ENCODE measurements at regions not wholly inside any gene's neighbourhood (a gene's known extent, or its start where the extent isn't known, plus 50 kb on each side); places are given as distances from the start of the nearest gene placed in this dataset.

DNA sequence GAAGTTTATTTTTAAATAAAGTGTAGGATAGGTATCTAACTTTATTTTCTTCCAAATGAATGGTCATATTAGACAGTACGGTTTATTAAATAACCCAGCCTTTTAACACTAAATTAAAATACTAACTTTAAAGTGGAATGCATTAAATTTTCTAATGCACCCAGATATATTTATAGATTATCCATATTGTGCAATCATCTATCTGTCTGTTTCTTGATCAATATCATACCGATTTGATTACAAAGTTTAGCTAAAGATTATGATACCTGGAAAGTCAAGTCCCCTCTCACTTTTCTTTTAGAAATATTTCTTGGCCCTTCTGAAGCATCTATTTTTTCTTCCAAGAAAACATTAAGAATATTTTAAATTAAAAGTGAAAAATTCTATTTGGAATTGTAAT lies 124.3 kb upstream of the PDE5A start:
- H2BK15ac ChIP-seq (ENCODE audit: low read length): no peak overlapping the region
- no peak overlapping the region for H3K23ac ChIP-seq (ENCODE audit: low read depth, low read length, poor library complexity)
- H3K36me3 ChIP-seq (replicated peaks in 1 of 2; ENCODE audit: control insufficient read depth in 2 of 2, insufficient read depth in 2 of 2, low read length in 2 of 2): no peaks in the 10 kb centered on the region
- H3K4me3 ChIP-seq (ENCODE audit: low read length in 2 of 2): no peak overlapping the region
- H2BK12ac ChIP-seq (ENCODE audit: low read length): no peak overlapping the region
- H3K9me3 ChIP-seq (replicated peaks in 1 of 2; ENCODE audit: control insufficient read depth in 2 of 2, insufficient read depth in 1 of 2, low read depth in 1 of 2, low read length in 2 of 2): no peaks in the 10 kb centered on the region
- WGBS, 2 donors (ENCODE audit: extremely low coverage in 2 of 2, insufficient read length in 2 of 2, insufficient replicate concordance in 1 of 2): no CpG with 5 or more reads among the region's 2 CpGs
- no peak overlapping the region for H3K18ac ChIP-seq (ENCODE audit: low read length)
- H2BK5ac ChIP-seq (ENCODE audit: low read length): no peak overlapping the region
- H4K8ac ChIP-seq (ENCODE audit: low read depth, low read length): no peak overlapping the region
- H3K4me2 ChIP-seq (ENCODE audit: insufficient read depth, low read length, poor library complexity, severe bottlenecking): no peak overlapping the region
- H2BK120ac ChIP-seq (ENCODE audit: low read depth, low read length): no peak overlapping the region
- H3K4me1 ChIP-seq (ENCODE audit: control insufficient read depth in 2 of 2, insufficient read depth in 1 of 2, low read depth in 1 of 2, low read length in 2 of 2): no peaks in the 10 kb centered on the region
- no peak overlapping the region for H3K4ac ChIP-seq (ENCODE audit: low read length)
- no peak overlapping the region for H2AK5ac ChIP-seq (ENCODE audit: low read depth, low read length)
- no peak overlapping the region for H3K27ac ChIP-seq (replicated peaks; ENCODE audit: low read length)
- no peak overlapping the region for H3K14ac ChIP-seq (ENCODE audit: low read length)
- H3K9ac ChIP-seq (ENCODE audit: low read depth, low read length, poor library complexity): no peak overlapping the region
- no peak overlapping the region for H2AFZ ChIP-seq (ENCODE audit: low read length)
- no peaks in the 10 kb centered on the region for H3K79me1 ChIP-seq (ENCODE audit: low read depth, low read length)
- no peak for DNase-seq (ENCODE audit: low spot score)
- no peaks in the 10 kb centered on the region for H3K27me3 ChIP-seq (ENCODE audit: control insufficient read depth in 3 of 3, insufficient read depth in 3 of 3, low read depth in 1 of 3, low read length in 3 of 3)
- H4K91ac ChIP-seq (ENCODE audit: low read depth, low read length, poor library complexity): no peak overlapping the region

DNA sequence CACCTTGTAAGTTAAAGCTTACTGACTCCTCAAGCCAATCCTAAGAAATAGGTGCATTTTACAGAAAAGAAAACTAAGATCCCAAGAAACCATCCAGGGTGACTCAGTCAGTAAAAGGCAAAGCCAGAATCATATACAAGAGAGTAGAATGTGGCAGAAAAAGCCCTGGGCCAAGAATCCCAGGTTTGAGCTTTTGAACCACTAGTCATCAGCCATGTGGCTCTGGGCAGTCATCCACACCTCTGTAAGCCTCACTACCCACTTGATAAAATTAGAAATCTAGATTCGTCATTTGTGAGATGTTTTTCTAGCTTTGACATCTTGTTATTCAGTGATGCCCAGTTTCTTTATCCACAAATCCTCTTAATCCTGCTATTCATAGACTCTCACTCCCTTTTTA lies 122.2 kb upstream of the PDE5A start:
- Histone ChIP-seq H3K18ac (ENCODE audit: low read length) (no peak overlapping the region), H2AK5ac (ENCODE audit: low read depth, low read length) (no peak overlapping the region), H3K27ac (replicated peaks; ENCODE audit: low read length) (no peak overlapping the region), H2BK15ac (ENCODE audit: low read length) (no peak overlapping the region), H2BK12ac (ENCODE audit: low read length) (no peak overlapping the region), H3K4me1 (ENCODE audit: control insufficient read depth in 2 of 2, insufficient read depth in 1 of 2, low read depth in 1 of 2, low read length in 2 of 2) (no peaks in the 10 kb centered on the region), H2BK5ac (ENCODE audit: low read length) (no peak overlapping the region), H3K79me1 (ENCODE audit: low read depth, low read length) (no peaks in the 10 kb centered on the region), H2BK120ac (ENCODE audit: low read depth, low read length) (no peak overlapping the region), H4K8ac (ENCODE audit: low read depth, low read length) (no peak overlapping the region), H2AFZ (ENCODE audit: low read length) (no peak overlapping the region), H3K36me3 (replicated peaks in 1 of 2; ENCODE audit: control insufficient read depth in 2 of 2, insufficient read depth in 2 of 2, low read length in 2 of 2) (no peaks in the 10 kb centered on the region), H4K91ac (ENCODE audit: low read depth, low read length, poor library complexity) (no peak overlapping the region), H3K4me3 (ENCODE audit: low read length in 2 of 2) (no peak overlapping the region), H3K9me3 (replicated peaks in 1 of 2; ENCODE audit: control insufficient read depth in 2 of 2, insufficient read depth in 1 of 2, low read depth in 1 of 2, low read length in 2 of 2) (no peaks in the 10 kb centered on the region), H3K4me2 (ENCODE audit: insufficient read depth, low read length, poor library complexity, severe bottlenecking) (no peak overlapping the region), H3K14ac (ENCODE audit: low read length) (no peak overlapping the region), H3K27me3 (ENCODE audit: control insufficient read depth in 3 of 3, insufficient read depth in 3 of 3, low read depth in 1 of 3, low read length in 3 of 3) (no peaks in the 10 kb centered on the region), H3K4ac (ENCODE audit: low read length) (no peak overlapping the region), H3K23ac (ENCODE audit: low read depth, low read length, poor library complexity) (no peak overlapping the region), H3K9ac (ENCODE audit: low read depth, low read length, poor library complexity) (no peak overlapping the region)
- no CpG with 5 or more reads among the region's 1 CpG for WGBS, 2 donors (ENCODE audit: extremely low coverage in 2 of 2, insufficient read length in 2 of 2, insufficient replicate concordance in 1 of 2)
- DNase-seq (ENCODE audit: low spot score): no peak

DNA sequence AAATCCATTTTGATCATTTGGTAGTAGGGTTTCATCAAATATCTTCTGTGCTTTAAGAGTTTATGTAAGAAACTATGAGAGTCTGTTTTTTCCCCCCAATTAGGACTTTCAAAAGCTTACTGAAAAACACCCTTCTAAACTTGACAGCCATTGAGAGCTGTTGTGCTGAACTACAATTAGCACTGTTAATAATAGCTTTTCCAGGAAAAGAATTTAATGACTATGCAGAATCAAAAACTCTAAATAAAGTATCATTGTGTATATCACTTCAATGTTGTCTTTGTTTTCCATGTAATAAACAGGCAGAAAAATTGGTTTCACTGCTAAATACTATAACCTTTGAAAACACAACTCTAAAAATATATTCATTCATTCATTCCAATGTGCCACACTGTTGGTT lies 121.4 kb upstream of the PDE5A start:
- Histone ChIP-seq H2BK120ac (ENCODE audit: low read depth, low read length) (no peak overlapping the region), H2BK5ac (ENCODE audit: low read length) (no peak overlapping the region), H3K9me3 (replicated peaks in 1 of 2; ENCODE audit: control insufficient read depth in 2 of 2, insufficient read depth in 1 of 2, low read depth in 1 of 2, low read length in 2 of 2) (no peaks in the 10 kb centered on the region), H3K4me1 (ENCODE audit: control insufficient read depth in 2 of 2, insufficient read depth in 1 of 2, low read depth in 1 of 2, low read length in 2 of 2) (no peaks in the 10 kb centered on the region), H3K14ac (ENCODE audit: low read length) (no peak overlapping the region), H3K36me3 (replicated peaks in 1 of 2; ENCODE audit: control insufficient read depth in 2 of 2, insufficient read depth in 2 of 2, low read length in 2 of 2) (no peaks in the 10 kb centered on the region), H2AFZ (ENCODE audit: low read length) (no peak overlapping the region), H2AK5ac (ENCODE audit: low read depth, low read length) (no peak overlapping the region), H3K4me2 (ENCODE audit: insufficient read depth, low read length, poor library complexity, severe bottlenecking) (no peak overlapping the region), H3K4ac (ENCODE audit: low read length) (no peak overlapping the region), H3K4me3 (ENCODE audit: low read length in 2 of 2) (no peak overlapping the region), H4K8ac (ENCODE audit: low read depth, low read length) (no peak overlapping the region), H2BK12ac (ENCODE audit: low read length) (no peak overlapping the region), H3K23ac (ENCODE audit: low read depth, low read length, poor library complexity) (no peak overlapping the region), H3K18ac (ENCODE audit: low read length) (no peak overlapping the region), H3K27me3 (ENCODE audit: control insufficient read depth in 3 of 3, insufficient read depth in 3 of 3, low read depth in 1 of 3, low read length in 3 of 3) (no peaks in the 10 kb centered on the region), H3K9ac (ENCODE audit: low read depth, low read length, poor library complexity) (no peak overlapping the region), H2BK15ac (ENCODE audit: low read length) (no peak overlapping the region), H3K79me1 (ENCODE audit: low read depth, low read length) (no peaks in the 10 kb centered on the region), H4K91ac (ENCODE audit: low read depth, low read length, poor library complexity) (no peak overlapping the region), H3K27ac (replicated peaks; ENCODE audit: low read length) (no peak overlapping the region)
- DNase-seq (ENCODE audit: low spot score): no peak

DNA sequence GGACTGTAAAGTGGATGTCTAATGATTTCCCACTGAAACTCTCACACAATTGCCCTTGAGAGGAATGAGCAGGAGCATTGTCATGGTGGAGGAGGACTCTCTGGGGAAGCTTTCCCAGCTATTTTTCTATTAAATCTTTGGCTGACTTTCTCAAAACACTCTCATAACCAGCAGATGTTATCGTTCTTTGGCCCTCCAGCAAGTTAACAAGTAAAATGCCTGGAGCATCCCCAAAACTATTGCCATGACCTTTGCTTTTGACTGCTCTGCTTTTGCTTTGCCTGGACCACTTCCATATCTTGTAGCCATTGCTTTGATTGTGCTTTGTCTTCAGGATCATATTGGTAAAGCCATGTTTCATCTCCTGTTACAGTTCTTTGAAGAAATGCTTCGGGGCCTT lies 120.2 kb upstream of the PDE5A start:
- no peak overlapping the region for H2BK120ac ChIP-seq (ENCODE audit: low read depth, low read length)
- no peak overlapping the region for H3K4ac ChIP-seq (ENCODE audit: low read length)
- no peak overlapping the region for H3K9ac ChIP-seq (ENCODE audit: low read depth, low read length, poor library complexity)
- no peaks in the 10 kb centered on the region for H3K79me1 ChIP-seq (ENCODE audit: low read depth, low read length)
- no peak overlapping the region for H3K23ac ChIP-seq (ENCODE audit: low read depth, low read length, poor library complexity)
- H3K9me3 ChIP-seq (replicated peaks in 1 of 2; ENCODE audit: control insufficient read depth in 2 of 2, insufficient read depth in 1 of 2, low read depth in 1 of 2, low read length in 2 of 2): no peaks in the 10 kb centered on the region
- H3K4me1 ChIP-seq (ENCODE audit: control insufficient read depth in 2 of 2, insufficient read depth in 1 of 2, low read depth in 1 of 2, low read length in 2 of 2): no peaks in the 10 kb centered on the region
- H3K4me2 ChIP-seq (ENCODE audit: insufficient read depth, low read length, poor library complexity, severe bottlenecking): no peak overlapping the region
- no peak overlapping the region for H2BK15ac ChIP-seq (ENCODE audit: low read length)
- no peak overlapping the region for H3K14ac ChIP-seq (ENCODE audit: low read length)
- no peak overlapping the region for H2BK12ac ChIP-seq (ENCODE audit: low read length)
- no peak overlapping the region for H2AK5ac ChIP-seq (ENCODE audit: low read depth, low read length)
- H4K91ac ChIP-seq (ENCODE audit: low read depth, low read length, poor library complexity): no peak overlapping the region
- no peaks in the 10 kb centered on the region for H3K36me3 ChIP-seq (replicated peaks in 1 of 2; ENCODE audit: control insufficient read depth in 2 of 2, insufficient read depth in 2 of 2, low read length in 2 of 2)
- no peak overlapping the region for H2BK5ac ChIP-seq (ENCODE audit: low read length)
- H3K18ac ChIP-seq (ENCODE audit: low read length): no peak overlapping the region
- no CpG with 5 or more reads among the region's 2 CpGs for WGBS, 2 donors (ENCODE audit: extremely low coverage in 2 of 2, insufficient read length in 2 of 2, insufficient replicate concordance in 1 of 2)
- no peak overlapping the region for H2AFZ ChIP-seq (ENCODE audit: low read length)
- no peak overlapping the region for H3K4me3 ChIP-seq (ENCODE audit: low read length in 2 of 2)
- DNase-seq (ENCODE audit: low spot score): no peak
- H3K27ac ChIP-seq (replicated peaks; ENCODE audit: low read length): no peak overlapping the region
- no peak overlapping the region for H4K8ac ChIP-seq (ENCODE audit: low read depth, low read length)
- H3K27me3 ChIP-seq (ENCODE audit: control insufficient read depth in 3 of 3, insufficient read depth in 3 of 3, low read depth in 1 of 3, low read length in 3 of 3): no peaks in the 10 kb centered on the region
